ENCODE measurements at regions not wholly inside any gene's neighbourhood (a gene's known extent, or its start where the extent isn't known, plus 50 kb on each side); places are given as distances from the start of the nearest gene placed in this dataset.

GRCh38 chr2:100667801-100668200 lies 105.0 kb downstream of the PDCL3 start:
- no peak overlapping the region for H3K4me3 Mint-ChIP-seq
- no peak for TF ChIP-seq CTCF (conservative IDR thresholded peaks at IDR 0.05)
- H3K36me3 Mint-ChIP-seq, result no peaks in the 10 kb centered on the region
- DNase-seq (ENCODE audit: extremely low spot score, unreplicated experiment), result no peak
- peaks cover 16% of the 10 kb centered on the region for H3K27me3 Mint-ChIP-seq
- H3K4me1 Mint-ChIP-seq (ENCODE audit: unreplicated experiment), result no peaks in the 10 kb centered on the region
- H3K9me3 Mint-ChIP-seq, result no peaks in the 10 kb centered on the region
- no peak overlapping the region for H3K27ac Mint-ChIP-seq

- DNase-seq (ENCODE audit: extremely low spot score, unreplicated experiment), result no peak
- no peak for TF ChIP-seq CTCF (conservative IDR thresholded peaks at IDR 0.05)
- Mint-ChIP-seq H3K27me3 (peaks cover 10% of the 10 kb centered on the region), H3K27ac (no peak overlapping the region), H3K36me3 (no peaks in the 10 kb centered on the region), H3K4me3 (no peak overlapping the region), H3K9me3 (no peaks in the 10 kb centered on the region), H3K4me1 (ENCODE audit: unreplicated experiment) (no peaks in the 10 kb centered on the region)
These were observed 107.4 kb downstream of the PDCL3 start for GRCh38 chr2:100670232-100670631.

GRCh38 chr2:100673115-100673514 lies 110.3 kb downstream of the PDCL3 start:
- H3K27me3 Mint-ChIP-seq, result peaks cover 9% of the 10 kb centered on the region
- no peak overlapping the region for H3K27ac Mint-ChIP-seq
- no peak for TF ChIP-seq CTCF (conservative IDR thresholded peaks at IDR 0.05)
- no peak for DNase-seq (ENCODE audit: extremely low spot score, unreplicated experiment)
- H3K4me1 Mint-ChIP-seq (ENCODE audit: unreplicated experiment), result no peaks in the 10 kb centered on the region
- H3K36me3 Mint-ChIP-seq, result no peaks in the 10 kb centered on the region
- no peaks in the 10 kb centered on the region for H3K9me3 Mint-ChIP-seq
- no peak overlapping the region for H3K4me3 Mint-ChIP-seq

GRCh38 chr2:100673691-100674485 lies 111.1 kb downstream of the PDCL3 start:
- H3K9me3 Mint-ChIP-seq, result no peaks in the 10 kb centered on the region
- DNase-seq (ENCODE audit: extremely low spot score, unreplicated experiment), result no peak
- no peak overlapping the region for H3K27ac Mint-ChIP-seq
- no peak for TF ChIP-seq CTCF (conservative IDR thresholded peaks at IDR 0.05)
- no peaks in the 10 kb centered on the region for H3K36me3 Mint-ChIP-seq
- H3K4me1 Mint-ChIP-seq (ENCODE audit: unreplicated experiment), result no peaks in the 10 kb centered on the region
- H3K4me3 Mint-ChIP-seq, result no peak overlapping the region
- H3K27me3 Mint-ChIP-seq, result peaks cover 6% of the 10 kb centered on the region

- peaks cover 6% of the 10 kb centered on the region for H3K27me3 Mint-ChIP-seq
- no peaks in the 10 kb centered on the region for H3K9me3 Mint-ChIP-seq
- no peak overlapping the region for H3K27ac Mint-ChIP-seq
- TF ChIP-seq CTCF (conservative IDR thresholded peaks at IDR 0.05), result no peak
- H3K4me3 Mint-ChIP-seq, result no peak overlapping the region
- no peak for DNase-seq (ENCODE audit: extremely low spot score, unreplicated experiment)
- no peaks in the 10 kb centered on the region for H3K4me1 Mint-ChIP-seq (ENCODE audit: unreplicated experiment)
- no peaks in the 10 kb centered on the region for H3K36me3 Mint-ChIP-seq
These were observed 111.9 kb downstream of the PDCL3 start for GRCh38 chr2:100674666-100675065.
